ENCODE measurements at regions not wholly inside any gene's neighbourhood (a gene's known extent, or its start where the extent isn't known, plus 50 kb on each side); places are given as distances from the start of the nearest gene placed in this dataset.

GRCh38 chr1:90650401-90650800 is 66.7 kb downstream of the BARHL2 start:
- intact Hi-C loops (cut with DNase I) = no loop called here
- Histone ChIP-seq H3K4me3 (no peak overlapping the region), H3K4me1 (no peaks in the 10 kb centered on the region), H3K27me3 (ENCODE audit: low read depth) (no peaks in the 10 kb centered on the region), H3K36me3 (no peaks in the 10 kb centered on the region), H3K27ac (no peak overlapping the region), H3K9me3 (no peaks in the 10 kb centered on the region)
- ATAC-seq (no peak), DNase-seq (no peak)
- TF ChIP-seq CTCF (IDR thresholded peaks at IDR 0.05) = no peak

GRCh38 chr1:90640325-90640724 is 76.8 kb downstream of the BARHL2 start:
- intact Hi-C loops (cut with DNase I) = no loop called here
- H3K36me3 ChIP-seq = no peaks in the 10 kb centered on the region
- TF ChIP-seq CTCF (IDR thresholded peaks at IDR 0.05) = no peak
- DNase-seq (no peak), ATAC-seq (no peak)
- no peaks in the 10 kb centered on the region for H3K27me3 ChIP-seq (ENCODE audit: low read depth)
- no peaks in the 10 kb centered on the region for H3K9me3 ChIP-seq
- no peaks in the 10 kb centered on the region for H3K4me1 ChIP-seq
- no peak overlapping the region for H3K4me3 ChIP-seq
- no peak overlapping the region for H3K27ac ChIP-seq

- Histone ChIP-seq H3K4me3 (no peak overlapping the region), H3K27me3 (ENCODE audit: low read depth) (no peaks in the 10 kb centered on the region), H3K27ac (no peak overlapping the region), H3K36me3 (no peaks in the 10 kb centered on the region), H3K9me3 (no peaks in the 10 kb centered on the region), H3K4me1 (no peaks in the 10 kb centered on the region)
- TF ChIP-seq CTCF (IDR thresholded peaks at IDR 0.05) = no peak
- intact Hi-C loops (cut with DNase I) = no loop called here
- DNase-seq = no peak
- no peak for ATAC-seq
Measured at GRCh38 chr1:90622666-90623065, 94.4 kb downstream of the BARHL2 start.

- H3K27ac ChIP-seq = no peak overlapping the region
- no peak for TF ChIP-seq CTCF (IDR thresholded peaks at IDR 0.05)
- ATAC-seq = no peak
- no peak overlapping the region for H3K4me3 ChIP-seq
- no peaks in the 10 kb centered on the region for H3K27me3 ChIP-seq (ENCODE audit: low read depth)
- no peaks in the 10 kb centered on the region for H3K4me1 ChIP-seq
- no peak for DNase-seq
- H3K36me3 ChIP-seq = no peaks in the 10 kb centered on the region
- intact Hi-C loops (cut with DNase I) = no loop called here
- H3K9me3 ChIP-seq = no peaks in the 10 kb centered on the region
Measured at GRCh38 chr1:90621986-90622385, 95.1 kb downstream of the BARHL2 start.

GRCh38 chr1:90616395-90616794 is 100.7 kb downstream of the BARHL2 start:
- Histone ChIP-seq H3K36me3 (no peaks in the 10 kb centered on the region), H3K4me1 (no peaks in the 10 kb centered on the region), H3K27me3 (ENCODE audit: low read depth) (no peaks in the 10 kb centered on the region), H3K27ac (no peak overlapping the region), H3K9me3 (no peaks in the 10 kb centered on the region), H3K4me3 (no peak overlapping the region)
- ATAC-seq = no peak
- TF ChIP-seq CTCF (IDR thresholded peaks at IDR 0.05) = no peak
- intact Hi-C loops (cut with DNase I) = no loop called here
- no peak for DNase-seq

GRCh38 chr1:90614872-90615271 is 102.2 kb downstream of the BARHL2 start:
- Histone ChIP-seq H3K9me3 (no peaks in the 10 kb centered on the region), H3K4me3 (no peak overlapping the region), H3K36me3 (no peaks in the 10 kb centered on the region), H3K4me1 (no peaks in the 10 kb centered on the region), H3K27me3 (ENCODE audit: low read depth) (no peaks in the 10 kb centered on the region), H3K27ac (no peak overlapping the region)
- no peak for DNase-seq
- ATAC-seq = no peak
- TF ChIP-seq CTCF (IDR thresholded peaks at IDR 0.05) = peak; percentile 7
- intact Hi-C loops (cut with DNase I) = no loop called here
